Activated B cell treated with CpG ODN at 0.5 μM for 24 hours (primary cell): ENCODE measurements at regions not wholly inside any gene's neighbourhood (a gene's known extent, or its start where the extent isn't known, plus 50 kb on each side); places are given as distances from the start of the nearest gene placed in this dataset.
A peak's percentile ranks its signal among the peaks of the same experiment; 100 is the strongest.

Source experiments
- ATAC-seq: fragments of 200-7000 bp; cut with Tn5 transposase; one replicate; pipeline ENCODE4 v1.10.0; 2021; ENCODE audit warnings: low read depth, mild to moderate bottlenecking, moderate library complexity
- CTCF ChIA-PET: fragments of 350-600 bp; sonication (Branson Sonifier 250); formaldehyde crosslinking; loops from one replicate; lab custom pipeline; 2021; ENCODE audit warnings: antibody characterized with exemption; lab: Charles Lee
- POLR2A ChIA-PET: fragments of 350-600 bp; sonication (Branson Sonifier 250); formaldehyde crosslinking; loops from one replicate; lab custom pipeline; 2021; ENCODE audit warnings: antibody characterized with exemption; lab: Charles Lee
- DNase-seq: peaks from one replicate; pipeline ENCODE4 v3.0.0; 2022
- H3K27ac Mint-ChIP-seq: one replicate; pipeline ENCODE4 v1.8.0; 2020; ENCODE audit warnings: mixed read lengths
- H3K27me3 Mint-ChIP-seq: one replicate; pipeline ENCODE4 v1.8.0; 2021; ENCODE audit warnings: mixed read lengths
- H3K36me3 Mint-ChIP-seq: one replicate; pipeline ENCODE4 v1.8.0; 2021; ENCODE audit warnings: low read depth, mixed read lengths
- H3K4me1 Mint-ChIP-seq: one replicate; pipeline ENCODE4 v1.8.0; 2021; ENCODE audit warnings: mixed read lengths
- H3K4me3 Mint-ChIP-seq: one replicate; pipeline ENCODE4 v1.8.0; 2020; ENCODE audit warnings: mild to moderate bottlenecking, mixed read lengths
- H3K9me3 Mint-ChIP-seq: one replicate; pipeline ENCODE4 v1.8.0; 2020; ENCODE audit warnings: mixed read lengths
- CTCF ChIP-seq: fragments of 200-600 bp; IDR thresholded peaks from one replicate; pipeline ENCODE4 v1.8.0; 2022; ENCODE audit warnings: antibody characterized with exemption, mild to moderate bottlenecking
- intact Hi-C: fragments of 100-400 bp; cut with micrococcal nuclease; formaldehyde crosslinking; loops from one replicate; pipeline ENCODE4 v1.15.1; 2024

- ChIA-PET POLR2A (interaction anchor here (0.7 to 1.0 kb wide), 2 partner anchors 27 to 67 kb away, joined by 3 to 4 read pairs; no protein-coding TSS in a partner anchor), CTCF (no interaction called here)
- H3K9me3 Mint-ChIP-seq, result no peaks in the 10 kb centered on the region
- peak overlapping the region; percentile 88 for H3K27ac Mint-ChIP-seq
- no peak for TF ChIP-seq CTCF
- no peaks in the 10 kb centered on the region for H3K27me3 Mint-ChIP-seq
- DNase-seq (no peak), ATAC-seq (no peak)
- H3K4me3 Mint-ChIP-seq, result peak overlapping the region; percentile 69
- peaks cover 41% of the 10 kb centered on the region for H3K4me1 Mint-ChIP-seq
- no peaks in the 10 kb centered on the region for H3K36me3 Mint-ChIP-seq
- intact Hi-C loops, result loop anchor here (2.0 to 10.0 kb wide), 2 partner anchors 65 to 237 kb away; no protein-coding TSS in a partner anchor
Measured at GRCh38 chr3:59451800-59452746, 402.2 kb upstream of the CFAP20DC start.

GRCh38 chr3:59450946-59451763 is 401.3 kb upstream of the CFAP20DC start:
- no peaks in the 10 kb centered on the region for H3K9me3 Mint-ChIP-seq
- intact Hi-C loops, result loop anchor here (2.0 to 10.0 kb wide), 2 partner anchors 64 to 236 kb away; no protein-coding TSS in a partner anchor
- POLR2A ChIA-PET, result interaction anchor here (1.0 kb wide), 1 partner anchor 26 kb away, joined by 4 read pairs; no protein-coding TSS in a partner anchor
- peak overlapping the region; percentile 69 for H3K4me3 Mint-ChIP-seq
- ATAC-seq, result peak; percentile 92
- H3K27me3 Mint-ChIP-seq, result no peaks in the 10 kb centered on the region
- peaks cover 41% of the 10 kb centered on the region for H3K4me1 Mint-ChIP-seq
- DNase-seq, result no peak
- H3K36me3 Mint-ChIP-seq, result no peaks in the 10 kb centered on the region
- H3K27ac Mint-ChIP-seq, result peak overlapping the region; percentile 88
- CTCF ChIA-PET, result no interaction called here
- TF ChIP-seq CTCF, result no peak

- no peak for TF ChIP-seq CTCF
- Mint-ChIP-seq H3K36me3 (no peaks in the 10 kb centered on the region), H3K4me3 (no peak overlapping the region), H3K27ac (peak overlapping the region; percentile 88), H3K27me3 (no peaks in the 10 kb centered on the region), H3K9me3 (no peaks in the 10 kb centered on the region), H3K4me1 (peaks cover 41% of the 10 kb centered on the region)
- ATAC-seq (no peak), DNase-seq (no peak)
- intact Hi-C loops, result loop anchor here (2.0 to 10.0 kb wide), 2 partner anchors 64 to 236 kb away; no protein-coding TSS in a partner anchor
- POLR2A ChIA-PET, result no interaction called here
- CTCF ChIA-PET, result no interaction called here
Measured at GRCh38 chr3:59450437-59450836, 400.6 kb upstream of the CFAP20DC start.

- intact Hi-C loops, result no loop called here
- no peak for DNase-seq
- Mint-ChIP-seq H3K4me1 (peaks cover 27% of the 10 kb centered on the region), H3K4me3 (no peak overlapping the region), H3K27ac (no peak overlapping the region), H3K9me3 (no peaks in the 10 kb centered on the region), H3K36me3 (no peaks in the 10 kb centered on the region), H3K27me3 (peaks cover 2% of the 10 kb centered on the region)
- POLR2A ChIA-PET, result interaction anchor here (0.7 kb wide), 1 partner anchor 18 kb away, joined by 3 read pairs; no protein-coding TSS in a partner anchor
- CTCF ChIA-PET, result no interaction called here
- ATAC-seq, result no peak
- TF ChIP-seq CTCF, result no peak
Measured at GRCh38 chr3:59446775-59447465, 397.1 kb upstream of the CFAP20DC start.
